Transverse colon (tissue), 4 donors: ENCODE measurements at regions not wholly inside any gene's neighbourhood (a gene's known extent, or its start where the extent isn't known, plus 50 kb on each side); places are given as distances from the start of the nearest gene placed in this dataset.

Experiments used
- CTCF ChIP-seq, 5 experiments: fragments of 200-600 bp in 3 of 5; fragments of 450-650 bp in 2 of 5; sonication (generic) in 3 of 5; IDR thresholded peaks; 1 replicate in 2 of 5; 2 replicates in 3 of 5; pipeline ENCODE4 v1.5.1; 2016 to 2017; ENCODE audit warnings: antibody characterized with exemption in 5 of 5, inconsistent platforms in 3 of 5, mild to moderate bottlenecking in 2 of 5, moderate library complexity in 1 of 5
- EP300 ChIP-seq: sonication (generic); formaldehyde crosslinking; IDR thresholded peaks from one replicate; pipeline ENCODE4 v1.6.1; 2017; ENCODE audit warnings: antibody characterized with exemption, low read depth
- POLR2A ChIP-seq: fragments of 450-650 bp; IDR thresholded peaks from one replicate; pipeline ENCODE4 v1.6.1; 2016; ENCODE audit warnings: antibody characterized with exemption, mild to moderate bottlenecking, moderate library complexity
- POLR2AphosphoS5 ChIP-seq, 3 donors: sonication (generic); formaldehyde crosslinking; IDR thresholded peaks; one replicate each; pipeline ENCODE4 v1.6.1; 2016; ENCODE audit warnings: antibody characterized with exemption in 3 of 3

- TF ChIP-seq POLR2A (no peak), CTCF (IDR thresholded peaks at IDR 0.05) (no peak), POLR2AphosphoS5 (IDR thresholded peaks at IDR 0.05) (no peak), EP300 (no peak)
Observed at GRCh38 chr3:104150724-104151123, 1216.0 kb upstream of the ALCAM start.
